NCI-H345 treated with DMSO at 0.1 percent for 48 hours (cell line): ENCODE measurements at regions not wholly inside any gene's neighbourhood (a gene's known extent, or its start where the extent isn't known, plus 50 kb on each side); places are given as distances from the start of the nearest gene placed in this dataset.

Source experiments
- DNase-seq: peaks from one replicate; lab custom pipeline; 2025; ENCODE audit not compliant: unreplicated experiment; lab: John Stamatoyannopoulos, UW

GRCh38 chr19:28428663-28429348 lies 784.1 kb downstream of the UQCRFS1 start:
- no peak for DNase-seq

GRCh38 chr19:28427376-28428083 lies 785.4 kb downstream of the UQCRFS1 start:
- DNase-seq, result no peak

- no peak for DNase-seq
These were observed 786.2 kb downstream of the UQCRFS1 start for GRCh38 chr19:28426730-28427225.

GRCh38 chr19:28426110-28426729 lies 786.7 kb downstream of the UQCRFS1 start:
- DNase-seq, result no peak

- DNase-seq, result no peak
These were observed 787.7 kb downstream of the UQCRFS1 start for GRCh38 chr19:28425046-28425931.

GRCh38 chr19:28424662-28425045 lies 788.3 kb downstream of the UQCRFS1 start:
- no peak for DNase-seq

- no peak for DNase-seq
These were observed 788.9 kb downstream of the UQCRFS1 start for GRCh38 chr19:28424077-28424476.

- DNase-seq, result no peak
These were observed 789.9 kb downstream of the UQCRFS1 start for GRCh38 chr19:28422791-28423650.

- no peak for DNase-seq
These were observed 790.9 kb downstream of the UQCRFS1 start for GRCh38 chr19:28422046-28422445.

- no peak for DNase-seq
These were observed 792.0 kb downstream of the UQCRFS1 start for GRCh38 chr19:28420811-28421550.

GRCh38 chr19:28419312-28419711 lies 793.6 kb downstream of the UQCRFS1 start:
- no peak for DNase-seq

- DNase-seq, result no peak
These were observed 795.6 kb downstream of the UQCRFS1 start for GRCh38 chr19:28417361-28417760.

GRCh38 chr19:28416245-28416644 lies 796.7 kb downstream of the UQCRFS1 start:
- DNase-seq, result no peak

- DNase-seq, result no peak
These were observed 798.2 kb downstream of the UQCRFS1 start for GRCh38 chr19:28414748-28415147.

GRCh38 chr19:28409859-28410258 lies 803.1 kb downstream of the UQCRFS1 start:
- no peak for DNase-seq

- DNase-seq, result no peak
These were observed 806.0 kb downstream of the UQCRFS1 start for GRCh38 chr19:28406966-28407365.

- peak; percentile 92 for DNase-seq
These were observed 807.6 kb downstream of the UQCRFS1 start for GRCh38 chr19:28405346-28405742.

- DNase-seq, result no peak
These were observed 808.5 kb downstream of the UQCRFS1 start for GRCh38 chr19:28404472-28404871.

- no peak for DNase-seq
These were observed 809.3 kb downstream of the UQCRFS1 start for GRCh38 chr19:28403690-28404089.
